ENCODE measurements at regions not wholly inside any gene's neighbourhood (a gene's known extent, or its start where the extent isn't known, plus 50 kb on each side); places are given as distances from the start of the nearest gene placed in this dataset.

- TF ChIP-seq, protein P1, sequence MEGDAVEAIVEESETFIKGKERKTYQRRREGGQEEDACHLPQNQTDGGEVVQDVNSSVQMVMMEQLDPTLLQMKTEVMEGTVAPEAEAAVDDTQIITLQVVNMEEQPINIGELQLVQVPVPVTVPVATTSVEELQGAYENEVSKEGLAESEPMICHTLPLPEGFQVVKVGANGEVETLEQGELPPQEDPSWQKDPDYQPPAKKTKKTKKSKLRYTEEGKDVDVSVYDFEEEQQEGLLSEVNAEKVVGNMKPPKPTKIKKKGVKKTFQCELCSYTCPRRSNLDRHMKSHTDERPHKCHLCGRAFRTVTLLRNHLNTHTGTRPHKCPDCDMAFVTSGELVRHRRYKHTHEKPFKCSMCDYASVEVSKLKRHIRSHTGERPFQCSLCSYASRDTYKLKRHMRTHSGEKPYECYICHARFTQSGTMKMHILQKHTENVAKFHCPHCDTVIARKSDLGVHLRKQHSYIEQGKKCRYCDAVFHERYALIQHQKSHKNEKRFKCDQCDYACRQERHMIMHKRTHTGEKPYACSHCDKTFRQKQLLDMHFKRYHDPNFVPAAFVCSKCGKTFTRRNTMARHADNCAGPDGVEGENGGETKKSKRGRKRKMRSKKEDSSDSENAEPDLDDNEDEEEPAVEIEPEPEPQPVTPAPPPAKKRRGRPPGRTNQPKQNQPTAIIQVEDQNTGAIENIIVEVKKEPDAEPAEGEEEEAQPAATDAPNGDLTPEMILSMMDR (conservative IDR thresholded peaks at IDR 0.05; ENCODE audit: low read length), result no peak
- no peak for TF ChIP-seq EZH2phosphoT487 (IDR thresholded peaks at IDR 0.05; ENCODE audit: borderline replicate concordance, low read depth, low read length)
These were observed 154.5 kb downstream of the ZNF621 start for GRCh38 chr3:40679290-40679689.

Measured in OCI-LY7 (cell line).